CD4-positive, alpha-beta T cell treated with Interleukin-4 for 4 hours (primary cell): ENCODE measurements at regions not wholly inside any gene's neighbourhood (a gene's known extent, or its start where the extent isn't known, plus 50 kb on each side); places are given as distances from the start of the nearest gene placed in this dataset.

Experiments
- DNase-seq: peaks from one replicate; pipeline ENCODE4 v3.0.0-alpha.2; 2020

DNA sequence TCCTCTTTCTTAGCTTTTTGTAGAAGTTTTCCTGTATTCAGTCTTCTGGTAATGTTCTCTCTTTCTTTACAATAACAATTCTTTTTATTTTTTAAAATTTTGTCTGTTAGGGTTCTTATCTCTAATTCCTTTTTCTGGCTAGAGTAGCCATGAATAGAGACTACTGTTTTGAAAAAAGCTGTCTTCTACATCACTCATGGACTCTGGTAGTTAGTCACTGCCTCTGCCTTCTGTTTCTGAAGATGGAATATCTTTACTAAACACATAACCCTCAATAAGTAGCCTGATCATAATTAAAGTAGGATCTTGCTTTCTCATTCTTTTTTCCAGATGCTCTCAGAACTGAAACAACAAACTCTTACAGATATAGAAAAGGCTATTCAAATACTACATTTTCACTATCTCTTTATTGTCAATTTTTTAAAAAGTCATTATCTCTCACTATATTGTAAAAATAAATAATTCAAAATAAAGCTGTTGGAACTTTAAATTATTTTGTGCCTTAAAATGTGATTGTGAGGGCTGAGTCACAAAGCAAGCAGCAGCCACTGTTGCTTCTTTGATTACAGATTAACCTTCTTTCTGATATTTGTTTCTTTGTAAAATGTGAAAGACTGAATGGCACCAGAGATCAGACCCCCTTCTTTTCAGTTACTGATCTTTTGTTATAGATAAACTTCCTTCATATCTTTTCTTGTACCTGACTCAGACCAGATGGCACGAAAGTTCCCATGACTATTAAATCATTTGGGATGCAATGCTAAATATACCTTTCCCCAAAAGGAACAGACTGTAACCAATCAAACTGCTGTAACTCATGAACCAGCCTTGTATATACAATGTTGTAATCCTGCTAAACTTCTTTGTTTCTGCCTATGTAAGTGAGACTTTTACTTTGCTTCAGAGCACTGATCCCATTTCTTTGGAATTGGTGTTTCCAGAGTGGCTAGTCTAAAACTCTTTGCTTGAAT lies 1159.5 kb downstream of the IGSF11 start:
- DNase-seq = no peak

DNA sequence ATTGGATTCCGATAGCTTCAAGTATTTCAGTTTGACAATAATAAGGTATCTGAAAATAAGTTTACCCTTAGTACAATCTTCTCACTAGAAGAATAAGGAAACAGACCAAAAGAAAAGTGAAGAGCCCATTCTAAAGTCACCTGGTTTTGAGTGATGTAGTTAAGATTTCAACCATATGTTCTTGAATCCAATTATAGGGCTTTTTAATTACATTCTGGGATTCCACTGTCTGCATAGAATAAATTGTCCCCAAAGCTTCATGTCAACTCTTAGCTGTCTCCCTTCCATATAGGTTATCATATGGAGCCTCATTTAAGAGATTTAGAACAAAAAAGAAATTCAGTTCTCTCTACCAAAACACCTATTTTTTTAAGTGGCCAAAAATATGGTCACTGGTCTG lies 1158.8 kb downstream of the IGSF11 start:
- no peak for DNase-seq

DNA sequence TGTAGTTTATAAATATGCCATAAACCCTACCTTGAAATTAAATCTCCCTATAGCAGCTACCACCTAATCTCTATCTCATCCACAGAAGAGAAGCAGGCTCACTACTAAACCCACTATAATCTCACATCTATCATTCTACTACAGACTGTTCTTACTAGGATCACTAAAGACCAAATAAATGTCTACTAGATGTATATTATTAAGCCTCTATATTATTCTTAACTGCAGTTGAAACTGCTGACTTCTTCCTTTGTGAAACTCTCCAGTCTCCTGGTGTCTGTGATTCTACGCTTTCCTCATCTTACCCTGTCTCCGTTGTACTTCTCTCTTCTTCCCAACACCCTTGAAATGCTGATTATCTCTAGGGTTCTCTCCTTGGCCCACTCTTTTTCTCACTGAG lies 1154.0 kb downstream of the IGSF11 start:
- no peak for DNase-seq

DNA sequence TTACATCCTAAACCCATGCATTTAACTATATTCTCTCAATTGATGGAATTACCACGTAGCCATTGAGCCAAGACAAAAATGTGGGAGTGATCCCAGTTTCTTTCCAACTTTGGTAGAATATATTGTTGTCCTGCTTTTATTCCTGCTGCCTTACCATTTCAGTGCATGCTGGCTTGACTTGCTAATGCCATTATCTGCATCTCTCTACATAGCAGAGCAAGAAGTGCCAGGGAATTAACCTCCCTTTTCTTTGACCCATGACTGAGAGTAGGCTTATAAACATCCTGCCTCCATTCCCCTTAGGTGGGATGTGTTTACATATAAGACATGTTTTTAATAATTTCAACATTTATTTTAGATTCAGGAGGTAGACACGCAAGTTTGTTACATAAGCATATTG lies 1153.4 kb downstream of the IGSF11 start:
- no peak for DNase-seq

DNA sequence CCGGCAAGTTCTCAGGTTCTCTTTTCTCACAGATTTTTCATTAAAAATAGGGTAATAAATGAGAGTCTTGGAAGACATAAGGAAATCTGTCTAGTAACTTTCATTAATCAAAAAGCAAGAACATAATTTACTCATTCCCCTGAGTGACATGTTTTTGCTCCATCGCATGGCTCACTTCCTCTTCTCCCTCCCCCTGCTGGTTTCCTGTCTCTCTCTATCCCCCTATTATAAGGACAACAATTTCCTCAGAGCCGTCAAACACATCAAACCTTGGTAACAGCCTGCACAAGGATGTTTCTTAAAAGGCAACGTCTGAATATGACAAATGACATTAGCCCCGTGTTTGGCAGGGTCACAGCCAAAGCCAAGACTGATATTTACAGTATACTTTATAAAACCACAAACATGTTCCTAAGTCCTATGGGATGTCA lies 1149.6 kb downstream of the IGSF11 start:
- no peak for DNase-seq

DNA sequence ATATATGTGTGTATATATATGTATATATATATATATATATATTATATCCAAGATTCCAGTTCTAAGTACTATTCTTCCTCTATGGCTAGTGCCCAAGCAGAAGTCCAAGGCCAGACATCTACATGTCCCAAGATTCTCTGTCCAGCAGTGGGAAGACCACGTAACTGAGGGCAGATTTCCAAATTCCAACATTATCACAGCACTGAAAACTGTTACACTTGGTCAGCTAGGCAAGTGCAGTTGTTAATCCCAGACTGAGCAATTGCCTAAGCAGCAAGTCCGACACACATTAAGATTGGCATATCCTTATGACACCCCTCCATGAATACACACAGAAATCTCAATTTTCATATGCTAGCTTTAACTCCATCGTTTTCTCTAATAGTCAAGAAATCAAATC lies 1148.5 kb downstream of the IGSF11 start:
- no peak for DNase-seq

DNA sequence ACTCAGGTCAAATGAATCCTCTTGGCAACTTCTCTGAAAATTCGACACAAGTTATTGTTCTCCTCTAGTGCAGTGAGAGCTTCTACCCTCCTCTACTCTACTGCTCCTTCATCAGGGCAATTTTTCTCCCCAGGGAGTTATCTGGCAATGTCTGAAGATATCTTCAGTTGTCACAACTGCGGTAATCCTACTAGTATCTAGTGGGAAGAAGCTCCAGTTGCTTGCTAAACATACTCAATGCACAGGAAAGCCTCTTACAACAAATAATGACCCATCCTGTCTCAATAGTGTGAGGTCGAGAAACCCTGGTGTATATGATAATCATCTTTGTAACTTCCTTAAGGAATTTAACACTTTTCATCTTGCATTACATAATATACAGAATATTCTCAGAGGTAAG lies 1147.6 kb downstream of the IGSF11 start:
- DNase-seq = no peak

DNA sequence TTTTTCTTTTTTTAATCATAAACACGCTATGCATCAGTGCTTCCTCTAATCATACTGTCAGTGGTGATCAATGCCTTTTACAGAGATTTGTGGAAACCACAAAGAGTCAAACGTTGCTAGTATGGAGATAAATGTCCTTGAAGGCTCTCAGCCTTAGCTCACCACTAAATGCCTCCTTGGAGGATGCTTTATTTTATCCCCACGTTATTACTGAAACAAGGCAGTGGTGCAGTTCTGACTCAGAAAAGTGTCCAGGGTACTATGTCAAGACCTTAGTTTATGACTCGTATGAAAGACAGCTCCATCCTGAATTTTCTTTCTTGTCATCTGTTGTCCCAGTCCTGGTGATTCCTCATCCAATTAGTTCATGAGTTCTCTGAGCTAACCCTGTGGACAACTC lies 1146.7 kb downstream of the IGSF11 start:
- no peak for DNase-seq

DNA sequence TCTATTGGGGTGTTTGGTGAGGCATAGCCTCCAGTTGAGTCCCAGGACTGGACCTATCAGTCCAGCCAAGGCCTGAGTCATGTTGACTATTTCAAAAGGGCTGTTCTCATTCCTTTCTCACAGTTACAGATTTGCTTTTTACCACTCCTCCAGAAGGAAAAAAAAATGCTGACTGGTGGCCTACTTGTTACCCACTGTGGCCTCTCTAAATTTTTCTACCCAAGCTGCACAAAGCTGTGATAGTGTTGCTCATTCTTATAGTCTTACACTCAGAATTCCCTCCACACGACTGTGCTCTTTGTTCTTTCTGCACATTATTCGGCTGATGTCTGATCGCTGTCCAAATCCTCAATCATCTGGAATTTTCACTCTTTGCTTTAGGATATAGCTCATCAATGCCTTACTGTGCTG lies 1142.2 kb downstream of the IGSF11 start:
- DNase-seq = no peak

DNA sequence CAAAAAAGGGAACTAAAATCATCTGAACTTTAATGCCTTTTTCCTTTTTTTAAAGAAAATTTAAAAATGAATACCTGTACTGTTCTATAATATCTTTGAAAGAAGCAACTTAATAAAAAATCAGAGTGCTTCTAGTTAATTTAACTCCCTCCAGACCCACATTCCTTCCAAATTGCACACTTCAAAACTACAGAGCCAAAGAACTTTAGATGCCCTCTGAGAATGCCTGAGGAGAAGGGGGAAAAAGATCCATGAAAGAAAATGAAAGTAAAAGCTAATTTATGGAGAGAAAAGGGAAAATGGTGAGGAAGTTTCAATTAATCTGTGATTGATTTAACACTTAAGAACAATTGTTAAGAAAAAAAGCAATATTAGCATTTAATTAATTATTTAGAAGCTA lies 1141.6 kb downstream of the IGSF11 start:
- DNase-seq = no peak

DNA sequence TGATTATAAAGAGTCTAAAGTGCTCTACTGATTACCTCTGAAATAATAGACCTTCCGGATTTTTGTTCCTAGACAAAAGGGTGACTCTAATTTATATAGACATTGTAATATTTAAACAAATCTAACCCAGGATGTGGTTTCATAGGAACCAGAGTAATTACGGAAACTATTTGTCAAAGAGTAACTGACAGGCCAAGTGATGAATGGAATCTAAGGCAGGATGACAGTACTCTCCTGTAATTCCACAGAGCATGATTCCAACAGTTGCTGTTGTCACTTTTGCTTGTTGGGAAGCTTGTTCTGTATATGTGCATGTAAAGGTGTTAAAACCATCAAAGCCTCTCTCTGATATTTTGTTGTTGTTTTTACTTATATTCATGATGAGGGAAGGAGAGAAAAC lies 1141.0 kb downstream of the IGSF11 start:
- DNase-seq = no peak

DNA sequence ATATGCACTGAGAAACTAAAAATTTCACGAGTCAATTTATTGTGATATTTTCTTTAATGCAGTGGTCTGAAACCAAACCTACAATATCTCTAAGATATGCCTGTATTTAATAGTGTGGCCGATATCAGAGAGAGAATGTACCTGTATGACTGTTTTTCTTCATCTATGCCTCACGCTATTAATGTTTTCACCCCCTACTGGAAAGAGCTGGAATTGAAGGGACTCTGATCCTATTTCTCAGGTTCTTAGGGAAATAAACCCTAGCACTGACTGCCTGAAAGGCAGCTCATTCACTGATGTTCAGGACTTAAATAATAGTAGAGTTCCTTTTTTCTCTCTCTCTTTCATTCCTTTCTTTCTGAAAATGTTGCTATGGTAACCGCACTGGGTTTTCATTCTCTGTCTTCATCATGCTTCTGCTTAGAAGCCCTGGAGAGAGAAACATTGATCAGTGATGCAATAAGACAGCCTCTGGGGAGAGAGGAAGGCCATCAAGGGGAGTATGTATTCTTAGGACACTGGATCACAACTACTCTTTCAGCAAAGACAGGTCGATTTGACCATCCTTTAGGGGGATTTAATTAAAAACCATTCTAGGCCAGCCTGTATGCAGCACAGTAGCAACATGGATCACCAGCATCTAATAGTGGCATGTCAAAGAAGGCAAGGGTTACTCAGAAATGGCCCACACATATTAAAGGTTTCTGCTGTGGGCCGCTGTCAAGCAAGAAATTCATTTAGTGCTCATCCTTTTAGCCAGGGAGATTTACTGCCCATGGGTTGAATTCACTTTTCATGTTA lies 1135.7 kb downstream of the IGSF11 start:
- no peak for DNase-seq

DNA sequence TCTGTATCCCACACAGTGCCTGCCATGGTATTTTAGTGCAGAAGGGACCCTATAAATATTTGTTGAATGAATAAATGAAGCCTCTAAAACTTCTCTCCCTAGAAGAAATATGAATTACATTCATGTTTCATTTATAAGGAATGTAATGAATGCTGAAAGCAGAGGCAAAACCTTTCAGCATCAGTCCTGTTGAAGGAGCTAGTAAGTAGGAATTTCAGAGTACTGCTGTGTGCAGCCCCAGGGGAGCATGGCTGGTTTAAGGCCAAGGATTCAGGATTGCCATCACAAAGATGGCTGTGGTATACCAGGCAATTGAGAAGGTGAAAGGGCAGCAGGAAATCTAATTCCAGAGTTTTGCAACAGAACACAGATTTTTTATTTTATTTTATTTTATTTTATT lies 1131.4 kb downstream of the IGSF11 start:
- DNase-seq = no peak

DNA sequence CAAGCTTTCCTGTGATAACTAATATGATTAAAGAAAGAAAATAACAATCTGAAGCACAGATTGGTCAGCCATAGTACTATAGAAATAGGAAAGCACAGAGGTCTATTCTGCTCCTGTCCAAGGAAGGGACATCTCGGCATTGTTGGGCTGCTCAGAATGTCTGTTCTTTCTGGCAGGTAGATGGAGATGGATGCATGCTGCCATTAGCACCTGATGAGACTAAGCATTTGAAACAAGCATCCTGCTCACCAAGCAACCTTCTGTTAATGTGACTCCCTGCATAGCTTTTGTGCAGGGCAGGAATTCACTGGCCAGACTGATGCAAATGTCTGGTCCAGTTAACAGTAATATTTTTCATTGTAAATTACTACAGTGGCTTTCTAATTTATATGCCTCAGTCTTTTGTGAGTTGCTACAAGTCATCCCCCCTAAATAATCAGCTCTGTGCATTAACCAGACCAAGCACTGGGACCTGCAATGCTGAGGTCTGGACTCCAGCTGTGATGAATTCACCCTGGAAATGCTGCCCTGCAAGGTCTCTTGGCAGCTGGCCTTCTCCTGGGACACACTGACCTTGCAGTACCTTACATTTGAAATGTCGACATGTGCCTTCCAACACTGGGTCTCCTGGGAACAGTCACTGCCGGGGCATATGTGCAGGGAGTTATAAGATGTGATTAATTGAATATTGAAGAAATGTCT lies 1123.7 kb downstream of the IGSF11 start:
- DNase-seq = no peak

DNA sequence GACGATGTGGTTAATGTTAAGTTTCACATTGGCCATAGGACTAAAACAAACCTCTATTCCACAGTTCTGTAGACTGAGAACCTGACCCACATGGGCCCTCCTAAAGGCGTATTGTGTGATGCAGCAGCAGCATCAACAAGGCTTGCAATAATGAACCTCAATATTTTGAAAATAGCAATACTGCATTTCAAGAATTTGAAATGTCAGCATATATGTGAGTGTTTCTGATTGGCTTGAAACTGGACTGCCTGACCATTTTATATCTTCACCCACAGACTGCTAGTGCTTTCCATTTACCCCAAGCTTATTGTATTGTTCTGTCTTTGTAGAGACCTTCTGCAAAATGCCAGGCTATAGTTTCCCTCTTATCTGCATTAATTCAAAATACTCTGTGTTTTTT lies 1122.3 kb downstream of the IGSF11 start:
- no peak for DNase-seq

DNA sequence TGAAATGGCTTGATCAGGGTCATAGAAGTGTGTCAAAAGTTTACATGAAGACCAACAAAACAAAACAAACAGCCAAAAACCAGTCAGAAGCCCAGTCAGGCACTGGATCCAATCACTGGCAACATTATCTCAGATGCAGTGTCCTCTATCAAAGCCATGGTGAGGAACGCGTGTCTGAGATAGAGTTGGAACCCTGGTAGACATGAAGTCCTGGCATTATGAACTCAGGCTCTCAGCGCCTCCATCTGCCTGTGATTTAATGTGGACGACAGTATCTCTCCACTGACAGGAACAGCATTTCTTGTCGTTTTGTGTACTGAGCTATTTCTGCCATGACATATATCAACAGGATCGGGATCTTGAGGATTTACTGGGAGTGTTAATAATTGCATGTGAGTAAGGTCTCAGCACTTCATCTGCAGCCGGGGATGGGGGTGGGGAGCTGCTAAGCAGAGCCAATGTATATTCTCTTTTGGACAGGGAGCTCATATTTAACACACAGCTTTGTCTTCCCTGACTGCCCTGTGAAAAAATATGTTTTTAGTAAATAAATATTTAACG lies 1120.0 kb downstream of the IGSF11 start:
- no peak for DNase-seq

DNA sequence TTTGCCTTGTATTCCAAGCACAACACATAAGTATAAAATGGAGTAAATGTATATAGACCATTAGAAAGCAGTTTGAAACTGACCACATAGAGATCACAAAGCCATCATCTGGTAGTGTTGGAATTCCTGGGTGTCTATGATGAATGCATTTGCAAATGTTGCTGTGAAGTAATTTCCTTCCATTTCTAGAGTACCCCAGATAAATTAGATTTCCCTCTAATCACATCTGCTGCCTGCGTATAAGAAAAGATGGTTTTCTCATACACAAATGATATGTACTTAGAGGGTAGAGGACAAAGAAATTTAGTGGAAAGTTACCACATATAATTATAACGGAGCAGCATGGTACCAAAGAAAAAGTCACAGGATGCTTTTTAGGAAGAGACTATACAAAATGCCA lies 1117.8 kb downstream of the IGSF11 start:
- no peak for DNase-seq

DNA sequence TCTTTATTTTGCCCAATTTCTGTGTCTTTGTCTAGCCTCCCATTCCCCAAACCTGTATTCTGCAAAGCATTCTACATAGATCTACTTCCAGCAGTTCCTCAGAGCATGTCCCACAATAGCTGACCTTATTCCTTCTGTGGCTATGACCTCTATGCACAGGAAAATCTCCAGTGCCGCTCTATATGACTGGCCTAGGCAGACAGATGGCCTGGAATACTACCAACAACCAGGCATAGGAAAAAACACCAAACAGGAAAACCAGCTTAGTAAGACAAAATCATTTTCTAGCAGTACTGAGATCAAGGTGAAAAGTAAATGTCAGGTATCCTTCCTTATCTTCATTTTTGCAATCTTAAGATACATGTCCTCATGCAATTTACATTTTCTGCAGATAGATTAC lies 1115.0 kb downstream of the IGSF11 start:
- no peak for DNase-seq

DNA sequence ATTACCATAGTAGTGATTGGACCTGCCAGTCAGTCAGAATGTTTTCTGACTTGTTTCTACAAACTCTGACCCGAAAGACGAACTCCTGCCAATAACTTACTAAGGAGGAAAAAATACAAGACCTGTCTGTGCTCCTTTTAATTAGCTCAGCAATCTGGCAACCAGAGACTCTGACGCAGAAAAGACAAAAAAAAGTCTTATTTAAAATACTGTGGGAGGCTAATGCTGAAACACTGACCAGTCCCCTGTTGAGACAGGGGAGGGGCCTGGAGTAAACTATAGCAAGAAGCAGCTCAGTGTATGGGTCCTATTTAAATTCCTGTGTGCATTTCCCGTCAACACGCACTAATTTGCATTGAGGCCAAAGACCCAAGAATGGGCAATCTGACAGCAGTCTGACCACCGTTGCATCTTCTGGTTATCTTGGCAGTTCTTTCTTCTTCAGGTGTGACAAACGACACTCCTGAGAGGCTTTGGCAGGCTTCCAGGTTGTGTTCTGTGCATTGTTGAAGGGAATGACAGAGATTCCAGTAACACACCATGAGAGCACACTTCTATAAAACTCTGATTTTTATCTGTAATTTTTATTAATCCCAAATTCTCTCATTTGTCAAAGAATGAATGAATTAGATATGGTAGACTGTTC lies 1114.3 kb downstream of the IGSF11 start:
- no peak for DNase-seq

DNA sequence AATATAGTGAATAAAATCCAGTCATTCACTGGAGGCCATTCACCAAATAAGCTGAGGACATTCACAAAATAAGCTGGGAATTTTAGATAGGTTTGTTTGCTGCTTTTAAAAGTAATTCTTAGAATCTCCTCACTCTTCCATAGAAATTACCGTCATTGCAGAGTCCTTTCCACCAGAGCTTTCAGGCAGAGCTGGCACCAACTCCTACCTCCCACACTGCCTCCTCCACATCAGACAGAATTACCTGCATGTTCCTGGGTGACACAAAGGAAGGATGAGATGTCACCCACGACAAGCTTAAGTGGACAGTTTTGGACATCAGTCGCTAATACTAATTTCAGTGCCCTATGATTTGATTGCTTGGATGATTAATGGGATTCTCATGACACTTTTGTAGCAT lies 1113.2 kb downstream of the IGSF11 start:
- no peak for DNase-seq

DNA sequence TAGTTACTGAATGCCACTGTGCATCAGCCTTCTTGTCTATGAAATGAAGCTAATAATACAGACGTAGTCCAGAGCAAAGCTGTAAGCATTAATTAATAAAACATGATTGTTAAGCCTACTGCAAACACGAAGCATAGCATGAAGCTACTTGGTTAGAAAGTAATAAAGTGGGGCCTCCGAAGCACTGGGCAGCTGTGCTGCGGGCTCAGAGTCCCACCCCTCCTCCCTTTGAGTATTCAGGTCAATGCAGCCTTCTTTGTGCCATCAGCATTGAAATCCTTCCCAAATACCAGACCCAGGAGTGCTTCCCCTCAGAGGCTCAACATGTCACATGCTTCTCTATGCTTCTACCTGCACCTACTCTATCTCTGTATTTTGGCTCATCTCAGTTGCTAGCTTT lies 1112.6 kb downstream of the IGSF11 start:
- DNase-seq = no peak

DNA sequence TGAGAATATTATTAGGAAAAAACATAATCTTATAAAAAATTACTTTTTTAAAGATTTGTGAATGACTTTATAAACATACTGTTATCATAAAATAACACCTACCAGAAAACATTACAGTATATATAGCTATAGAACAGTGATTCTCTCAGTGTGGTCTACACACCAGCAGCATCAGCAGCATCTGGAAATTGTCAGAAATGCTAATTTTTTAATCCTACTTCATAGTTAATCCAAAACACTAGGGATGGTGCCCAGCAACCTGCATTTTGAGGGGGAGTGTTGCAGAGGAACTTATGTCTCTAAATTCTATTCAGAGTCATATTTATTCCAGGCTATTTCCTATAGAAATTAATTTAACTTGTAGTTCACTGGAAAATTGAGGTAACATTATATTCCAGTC lies 1107.8 kb downstream of the IGSF11 start:
- DNase-seq = no peak

DNA sequence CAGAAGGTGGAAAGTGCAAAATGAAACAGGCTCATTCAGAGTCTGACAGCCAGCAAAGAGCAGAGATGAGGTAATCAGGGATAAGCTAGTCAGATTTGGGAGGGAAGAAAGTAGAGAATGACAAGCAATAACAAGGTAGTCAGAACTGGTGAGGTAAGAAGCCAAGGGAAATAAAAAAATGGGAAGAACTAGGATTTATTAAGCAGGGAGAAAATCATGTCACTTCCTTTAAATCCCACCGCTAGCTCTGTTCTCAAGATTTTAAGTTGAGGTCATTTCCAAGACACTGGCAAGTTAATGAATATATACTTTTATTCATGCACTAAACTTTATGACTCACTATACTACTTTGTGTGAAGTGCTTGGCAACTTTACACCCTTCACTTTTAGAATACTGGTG lies 1106.8 kb downstream of the IGSF11 start:
- DNase-seq = no peak
